ENCODE measurements at regions not wholly inside any gene's neighbourhood (a gene's known extent, or its start where the extent isn't known, plus 50 kb on each side); places are given as distances from the start of the nearest gene placed in this dataset.

GRCh38 chr13:99746637-99747402, 224.7 kb downstream of the ZIC5 start:
- DNase-seq (ENCODE audit: low spot score), result no peak
- H3K4me1 Mint-ChIP-seq (ENCODE audit: low read depth), result peaks cover 20% of the 10 kb centered on the region
- H3K27me3 Mint-ChIP-seq (ENCODE audit: low read depth), result peaks cover 5% of the 10 kb centered on the region
- no peaks in the 10 kb centered on the region for H3K9me3 Mint-ChIP-seq (ENCODE audit: low read depth)
- H3K27ac Mint-ChIP-seq (ENCODE audit: unreplicated experiment), result no peak overlapping the region
- TF ChIP-seq CTCF (IDR thresholded peaks at IDR 0.05), result no peak
- H3K4me3 Mint-ChIP-seq (ENCODE audit: unreplicated experiment), result no peak overlapping the region
- no peaks in the 10 kb centered on the region for H3K36me3 Mint-ChIP-seq (ENCODE audit: low read depth)

- H3K36me3 Mint-ChIP-seq (ENCODE audit: low read depth), result no peaks in the 10 kb centered on the region
- H3K27ac Mint-ChIP-seq (ENCODE audit: unreplicated experiment), result no peak overlapping the region
- DNase-seq (ENCODE audit: low spot score), result no peak
- H3K4me1 Mint-ChIP-seq (ENCODE audit: low read depth), result peaks cover 25% of the 10 kb centered on the region
- peaks cover 5% of the 10 kb centered on the region for H3K27me3 Mint-ChIP-seq (ENCODE audit: low read depth)
- TF ChIP-seq CTCF (IDR thresholded peaks at IDR 0.05), result no peak
- H3K9me3 Mint-ChIP-seq (ENCODE audit: low read depth), result no peaks in the 10 kb centered on the region
- no peak overlapping the region for H3K4me3 Mint-ChIP-seq (ENCODE audit: unreplicated experiment)
These were observed 228.5 kb downstream of the ZIC5 start for GRCh38 chr13:99743094-99743493.

- H3K36me3 Mint-ChIP-seq (ENCODE audit: low read depth), result no peaks in the 10 kb centered on the region
- no peaks in the 10 kb centered on the region for H3K9me3 Mint-ChIP-seq (ENCODE audit: low read depth)
- TF ChIP-seq CTCF (IDR thresholded peaks at IDR 0.05), result no peak
- DNase-seq (ENCODE audit: low spot score), result no peak
- H3K27me3 Mint-ChIP-seq (ENCODE audit: low read depth), result peaks cover 5% of the 10 kb centered on the region
- H3K4me1 Mint-ChIP-seq (ENCODE audit: low read depth), result peaks cover 25% of the 10 kb centered on the region
- H3K27ac Mint-ChIP-seq (ENCODE audit: unreplicated experiment), result no peak overlapping the region
- no peak overlapping the region for H3K4me3 Mint-ChIP-seq (ENCODE audit: unreplicated experiment)
These were observed 229.6 kb downstream of the ZIC5 start for GRCh38 chr13:99741960-99742359.

- peaks cover 3% of the 10 kb centered on the region for H3K36me3 Mint-ChIP-seq (ENCODE audit: low read depth)
- H3K27ac Mint-ChIP-seq (ENCODE audit: unreplicated experiment), result no peak overlapping the region
- H3K27me3 Mint-ChIP-seq (ENCODE audit: low read depth), result peaks cover 3% of the 10 kb centered on the region
- no peak for DNase-seq (ENCODE audit: low spot score)
- no peak for TF ChIP-seq CTCF (IDR thresholded peaks at IDR 0.05)
- H3K4me1 Mint-ChIP-seq (ENCODE audit: low read depth), result peaks cover 25% of the 10 kb centered on the region
- H3K9me3 Mint-ChIP-seq (ENCODE audit: low read depth), result no peaks in the 10 kb centered on the region
- no peak overlapping the region for H3K4me3 Mint-ChIP-seq (ENCODE audit: unreplicated experiment)
These were observed 231.2 kb downstream of the ZIC5 start for GRCh38 chr13:99740251-99740979.

GRCh38 chr13:99738626-99739025, 232.9 kb downstream of the ZIC5 start:
- Mint-ChIP-seq H3K9me3 (ENCODE audit: low read depth) (no peaks in the 10 kb centered on the region), H3K27me3 (ENCODE audit: low read depth) (peaks cover 7% of the 10 kb centered on the region), H3K36me3 (ENCODE audit: low read depth) (peaks cover 3% of the 10 kb centered on the region), H3K27ac (ENCODE audit: unreplicated experiment) (no peak overlapping the region), H3K4me1 (ENCODE audit: low read depth) (peaks cover 25% of the 10 kb centered on the region), H3K4me3 (ENCODE audit: unreplicated experiment) (no peak overlapping the region)
- DNase-seq (ENCODE audit: low spot score), result no peak
- TF ChIP-seq CTCF (IDR thresholded peaks at IDR 0.05), result no peak
